Epithelial cell of proximal tubule (primary cell): ENCODE measurements at regions not wholly inside any gene's neighbourhood (a gene's known extent, or its start where the extent isn't known, plus 50 kb on each side); places are given as distances from the start of the nearest gene placed in this dataset.

Source experiments
- DNase-seq: peaks from one replicate; pipeline ENCODE4 v3.0.0-alpha.2; 2011; ENCODE audit warnings: low read depth
- H3K4me3 ChIP-seq: 2 replicates; pipeline ENCODE4 v1.5.1; 2011; ENCODE audit warnings: low read depth, mild to moderate bottlenecking, low read length
- TF ChIP-seq, protein P1 (sequence below): conservative IDR thresholded peaks from 2 replicates; pipeline ENCODE4 v1.5.1; 2012; ENCODE audit warnings: low read depth, mild to moderate bottlenecking, low read length

DNA sequence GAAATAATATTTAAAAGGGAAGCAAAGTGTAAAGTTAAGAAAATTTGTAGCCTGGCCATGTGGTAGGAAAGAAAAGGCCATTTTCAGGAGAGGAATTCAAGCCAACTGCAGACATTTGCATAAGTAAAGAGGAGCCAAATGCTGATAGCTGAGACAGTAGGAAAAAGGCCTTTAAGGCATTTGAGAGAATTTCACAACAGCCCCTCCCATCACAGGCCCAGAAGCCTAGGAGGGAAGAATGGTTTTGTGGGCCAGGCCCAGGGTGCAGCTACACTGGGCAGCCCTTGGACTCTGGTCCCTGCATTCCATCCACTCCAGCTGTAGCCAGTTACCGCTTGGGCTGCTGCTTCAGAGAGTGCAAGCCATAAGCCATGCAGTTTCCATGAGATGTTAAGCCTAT, 1556.8 kb downstream of the EFNA5 start:
- TF ChIP-seq, protein P1, sequence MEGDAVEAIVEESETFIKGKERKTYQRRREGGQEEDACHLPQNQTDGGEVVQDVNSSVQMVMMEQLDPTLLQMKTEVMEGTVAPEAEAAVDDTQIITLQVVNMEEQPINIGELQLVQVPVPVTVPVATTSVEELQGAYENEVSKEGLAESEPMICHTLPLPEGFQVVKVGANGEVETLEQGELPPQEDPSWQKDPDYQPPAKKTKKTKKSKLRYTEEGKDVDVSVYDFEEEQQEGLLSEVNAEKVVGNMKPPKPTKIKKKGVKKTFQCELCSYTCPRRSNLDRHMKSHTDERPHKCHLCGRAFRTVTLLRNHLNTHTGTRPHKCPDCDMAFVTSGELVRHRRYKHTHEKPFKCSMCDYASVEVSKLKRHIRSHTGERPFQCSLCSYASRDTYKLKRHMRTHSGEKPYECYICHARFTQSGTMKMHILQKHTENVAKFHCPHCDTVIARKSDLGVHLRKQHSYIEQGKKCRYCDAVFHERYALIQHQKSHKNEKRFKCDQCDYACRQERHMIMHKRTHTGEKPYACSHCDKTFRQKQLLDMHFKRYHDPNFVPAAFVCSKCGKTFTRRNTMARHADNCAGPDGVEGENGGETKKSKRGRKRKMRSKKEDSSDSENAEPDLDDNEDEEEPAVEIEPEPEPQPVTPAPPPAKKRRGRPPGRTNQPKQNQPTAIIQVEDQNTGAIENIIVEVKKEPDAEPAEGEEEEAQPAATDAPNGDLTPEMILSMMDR: no peak
- no peak overlapping the region for H3K4me3 ChIP-seq
- DNase-seq: no peak

DNA sequence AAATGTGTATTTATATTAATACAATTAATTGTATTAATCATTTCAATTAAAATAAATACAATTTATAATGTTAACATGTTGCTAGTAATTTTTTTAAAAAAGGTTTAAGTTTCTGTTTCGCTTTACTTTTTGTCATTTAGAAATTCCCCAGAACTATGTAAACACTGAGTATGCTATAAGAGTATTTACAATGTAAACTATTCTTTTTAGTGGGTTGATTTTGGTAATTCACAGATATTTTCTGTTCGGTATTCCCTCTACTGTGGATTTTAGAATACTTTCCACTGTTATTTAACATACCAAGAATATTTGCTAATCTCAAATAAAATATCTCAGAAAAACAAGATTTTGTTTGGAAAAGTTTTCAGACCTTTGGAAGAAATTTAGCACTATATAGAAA, 1564.4 kb downstream of the EFNA5 start:
- no peak for DNase-seq

DNA sequence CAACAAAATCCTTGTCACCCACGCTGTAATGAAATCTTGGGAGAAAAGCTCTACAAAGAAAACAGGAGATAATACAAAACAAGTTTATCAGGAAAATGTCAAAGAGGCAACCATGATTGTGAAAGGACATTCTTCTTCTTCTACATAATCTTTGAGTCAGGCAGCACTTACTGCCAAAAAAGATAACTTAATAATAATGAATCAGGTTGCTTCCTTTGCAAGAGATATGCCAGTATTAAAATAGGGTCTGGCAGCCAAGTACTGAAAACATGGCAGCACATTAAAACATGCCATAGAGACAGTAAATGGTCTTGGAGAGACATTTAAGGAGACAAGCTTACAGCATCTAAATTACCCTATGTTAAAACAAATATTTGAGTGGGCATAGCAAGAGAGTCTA, 1573.4 kb downstream of the EFNA5 start:
- TF ChIP-seq, protein P1: no peak
- DNase-seq: no peak
- H3K4me3 ChIP-seq: no peak overlapping the region

More for the DNA sequence above, 1564.4 kb downstream of the EFNA5 start:
- TF ChIP-seq, protein P1: no peak
- no peak overlapping the region for H3K4me3 ChIP-seq

DNA sequence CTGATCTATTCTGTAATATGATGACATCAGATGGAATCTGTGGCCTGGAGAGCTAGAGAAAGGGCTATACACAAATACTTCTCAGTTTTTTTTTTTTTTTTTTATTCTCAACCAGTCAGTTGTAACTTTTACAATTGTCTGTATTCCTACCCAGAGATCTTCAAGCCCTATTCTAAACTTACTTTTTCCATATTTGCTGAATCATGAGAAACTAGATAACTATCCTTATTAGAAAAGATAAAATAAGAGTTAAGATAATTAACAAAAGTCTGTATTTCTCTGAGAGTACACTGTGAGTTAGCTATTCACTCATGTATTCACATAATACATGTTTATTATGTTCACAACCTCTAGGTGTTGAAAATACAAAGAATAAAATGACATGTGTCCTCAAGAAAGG, 1575.9 kb downstream of the EFNA5 start:
- H3K4me3 ChIP-seq: no peak overlapping the region
- DNase-seq: no peak
- TF ChIP-seq, protein P1: no peak

DNA sequence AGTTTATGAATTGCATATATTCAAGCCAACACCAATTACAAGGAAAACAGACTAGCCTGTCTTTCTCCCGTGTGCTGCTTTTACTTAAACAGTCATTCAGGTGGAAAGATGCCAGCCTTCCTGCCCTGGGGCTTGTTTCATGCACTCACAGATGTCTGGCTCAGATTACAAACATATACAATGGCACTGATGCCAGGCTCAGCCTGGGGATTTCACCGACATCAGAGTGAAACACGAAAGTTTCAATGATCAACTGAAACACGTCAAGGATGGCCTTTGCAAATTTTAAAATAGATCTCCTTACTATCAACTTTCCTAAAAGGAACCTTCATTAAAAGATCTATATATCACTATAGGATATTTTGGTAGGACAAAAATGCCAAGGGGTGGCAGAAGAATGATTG, 1576.5 kb downstream of the EFNA5 start:
- no peak for DNase-seq
- no peak overlapping the region for H3K4me3 ChIP-seq
- TF ChIP-seq, protein P1: no peak

DNA sequence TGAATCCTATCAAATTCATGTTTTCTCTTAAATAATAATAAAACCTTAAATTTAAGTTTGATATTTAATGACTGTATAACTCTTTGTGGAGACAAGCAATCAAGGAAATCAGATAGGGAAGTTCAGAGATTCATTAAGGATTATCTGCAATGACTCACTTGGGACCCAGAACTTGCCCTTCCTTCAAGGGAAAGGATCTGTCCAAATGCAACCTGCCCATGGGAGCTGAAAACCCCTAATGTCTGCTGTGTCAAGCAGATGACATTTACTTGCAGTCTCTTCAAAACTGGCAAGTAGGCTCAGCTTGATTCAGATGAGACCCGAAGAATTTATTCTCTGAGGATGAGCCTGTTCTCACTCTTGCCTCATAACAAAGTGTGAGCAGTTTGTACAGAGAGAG, 1577.6 kb downstream of the EFNA5 start:
- no peak for DNase-seq

DNA sequence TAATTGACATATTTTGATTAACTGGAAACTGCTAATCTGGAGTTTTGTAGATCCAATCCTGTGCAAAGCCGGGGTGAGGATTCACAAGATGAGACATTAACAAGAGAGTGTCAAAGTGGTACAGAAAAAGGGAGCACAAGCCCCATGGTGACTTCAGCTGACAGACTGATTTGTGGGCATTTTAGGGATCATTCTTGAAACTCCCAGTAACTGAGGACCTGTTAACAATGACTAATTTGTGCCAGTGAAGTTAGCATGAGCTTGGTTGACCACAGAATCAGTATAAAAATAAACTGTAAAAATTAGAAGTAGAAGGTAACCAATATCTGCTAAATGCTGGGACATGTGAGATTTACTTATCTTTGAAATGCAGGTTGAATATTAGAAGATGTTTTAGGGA, 1578.3 kb downstream of the EFNA5 start:
- no peak for DNase-seq
- TF ChIP-seq, protein P1: no peak
- no peak overlapping the region for H3K4me3 ChIP-seq

More for the DNA sequence above, 1577.6 kb downstream of the EFNA5 start:
- H3K4me3 ChIP-seq: no peak overlapping the region
- TF ChIP-seq, protein P1: no peak
